ENCODE measurements at regions not wholly inside any gene's neighbourhood (a gene's known extent, or its start where the extent isn't known, plus 50 kb on each side); places are given as distances from the start of the nearest gene placed in this dataset.

- Histone ChIP-seq H3K4me3 (replicated peaks in 1 of 3; ENCODE audit: insufficient read depth in 1 of 3, low read depth in 1 of 3, low read length in 3 of 3) (no peak overlapping the region), H3K27ac (ENCODE audit: insufficient read depth, low read depth, low read length) (no peak overlapping the region), H4K20me1 (replicated peaks; ENCODE audit: control insufficient read depth, extremely low read depth, insufficient read depth, low read length) (no peaks in the 10 kb centered on the region), H3K4me1 (ENCODE audit: control insufficient read depth, extremely low read depth, insufficient read depth, low read length) (no peaks in the 10 kb centered on the region), H3K27me3 (ENCODE audit: control insufficient read depth in 2 of 2, insufficient read depth in 2 of 2, low read length in 2 of 2) (no peaks in the 10 kb centered on the region), H2AFZ (ENCODE audit: low read depth, low read length) (no peak overlapping the region), H3K79me2 (ENCODE audit: control insufficient read depth, insufficient read depth, low read length) (no peaks in the 10 kb centered on the region), H3K4me2 (ENCODE audit: insufficient read depth, low read length) (no peak overlapping the region), H3K36me3 (ENCODE audit: control insufficient read depth in 2 of 2, extremely low read depth in 1 of 2, insufficient read depth in 2 of 2, low read length in 2 of 2) (no peaks in the 10 kb centered on the region), H3K9me1 (replicated peaks; ENCODE audit: control insufficient read depth, extremely low read depth, insufficient read depth, low read length) (no peaks in the 10 kb centered on the region), H3K9ac (replicated peaks; ENCODE audit: extremely low read depth, insufficient read depth, low read length) (no peak overlapping the region), H3K9me3 (replicated peaks; ENCODE audit: control insufficient read depth, insufficient read depth, low read length) (no peaks in the 10 kb centered on the region)
- FAIRE-seq, result no peak
- no peak for DNase-seq (ENCODE audit: low read depth, low spot score)
- ChIA-PET POLR2A (no interaction called here), CTCF (no interaction called here)
- TF ChIP-seq GATA2 (IDR thresholded peaks at IDR 0.05; ENCODE audit: insufficient read depth, insufficient read length, low read depth, low read length) (no peak), JUN (IDR thresholded peaks at IDR 0.05; ENCODE audit: borderline replicate concordance, insufficient read depth, insufficient read length, low read depth) (no peak), POLR2AphosphoS5 (IDR thresholded peaks at IDR 0.05; ENCODE audit: insufficient read depth, low read depth, low read length) (no peak), FOS (IDR thresholded peaks at IDR 0.05; ENCODE audit: borderline replicate concordance, insufficient read depth, low read length) (no peak), EZH2 (IDR thresholded peaks at IDR 0.05; ENCODE audit: borderline replicate concordance, low read depth, low read length, severe bottlenecking) (no peak)
- intact Hi-C loops (cut with micrococcal nuclease), result no loop called here
- BruUV-seq (replicated peaks), result no TSS peak
- dilution Hi-C loops (cut with MboI; ENCODE audit: extremely low pct_ligation_motif_present, low sequenced_read_pairs), result no loop called here
These were observed 262.8 kb downstream of the RWDD3 start for GRCh38 chr1:95496773-95497172.

GRCh38 chr1:95497566-95497965, 263.6 kb downstream of the RWDD3 start:
- POLR2A ChIA-PET, result no interaction called here
- no TSS peak for BruUV-seq (replicated peaks)
- Histone ChIP-seq H3K27ac (ENCODE audit: insufficient read depth, low read depth, low read length) (no peak overlapping the region), H3K9me1 (replicated peaks; ENCODE audit: control insufficient read depth, extremely low read depth, insufficient read depth, low read length) (no peaks in the 10 kb centered on the region), H3K9ac (replicated peaks; ENCODE audit: extremely low read depth, insufficient read depth, low read length) (no peak overlapping the region), H2AFZ (ENCODE audit: low read depth, low read length) (no peak overlapping the region), H3K4me1 (ENCODE audit: control insufficient read depth, extremely low read depth, insufficient read depth, low read length) (no peaks in the 10 kb centered on the region), H3K27me3 (ENCODE audit: control insufficient read depth in 2 of 2, insufficient read depth in 2 of 2, low read length in 2 of 2) (no peaks in the 10 kb centered on the region), H3K4me3 (replicated peaks in 1 of 3; ENCODE audit: insufficient read depth in 1 of 3, low read depth in 1 of 3, low read length in 3 of 3) (no peak overlapping the region), H3K36me3 (ENCODE audit: control insufficient read depth in 2 of 2, extremely low read depth in 1 of 2, insufficient read depth in 2 of 2, low read length in 2 of 2) (no peaks in the 10 kb centered on the region), H4K20me1 (replicated peaks; ENCODE audit: control insufficient read depth, extremely low read depth, insufficient read depth, low read length) (no peaks in the 10 kb centered on the region), H3K9me3 (replicated peaks; ENCODE audit: control insufficient read depth, insufficient read depth, low read length) (no peaks in the 10 kb centered on the region), H3K4me2 (ENCODE audit: insufficient read depth, low read length) (no peak overlapping the region), H3K79me2 (ENCODE audit: control insufficient read depth, insufficient read depth, low read length) (no peaks in the 10 kb centered on the region)
- no peak for DNase-seq (ENCODE audit: low read depth, low spot score)
- no peak for FAIRE-seq
- CTCF ChIA-PET, result no interaction called here
- no peak for TF ChIP-seq EZH2 (IDR thresholded peaks at IDR 0.05; ENCODE audit: borderline replicate concordance, low read depth, low read length, severe bottlenecking)
- TF ChIP-seq POLR2A (IDR thresholded peaks at IDR 0.05; ENCODE audit: low read depth, low read length), result no peak
- no peak for TF ChIP-seq GATA2 (IDR thresholded peaks at IDR 0.05; ENCODE audit: insufficient read depth, insufficient read length, low read depth, low read length)
- no peak for TF ChIP-seq MAX (IDR thresholded peaks at IDR 0.05; ENCODE audit: insufficient read depth, insufficient read length)
- TF ChIP-seq POLR2AphosphoS5 (IDR thresholded peaks at IDR 0.05; ENCODE audit: insufficient read depth, low read depth, low read length), result no peak
- TF ChIP-seq JUN (IDR thresholded peaks at IDR 0.05; ENCODE audit: borderline replicate concordance, insufficient read depth, insufficient read length, low read depth), result no peak
- TF ChIP-seq MYC (IDR thresholded peaks at IDR 0.05; ENCODE audit: low read depth, low read length), result no peak
- TF ChIP-seq, protein P1, sequence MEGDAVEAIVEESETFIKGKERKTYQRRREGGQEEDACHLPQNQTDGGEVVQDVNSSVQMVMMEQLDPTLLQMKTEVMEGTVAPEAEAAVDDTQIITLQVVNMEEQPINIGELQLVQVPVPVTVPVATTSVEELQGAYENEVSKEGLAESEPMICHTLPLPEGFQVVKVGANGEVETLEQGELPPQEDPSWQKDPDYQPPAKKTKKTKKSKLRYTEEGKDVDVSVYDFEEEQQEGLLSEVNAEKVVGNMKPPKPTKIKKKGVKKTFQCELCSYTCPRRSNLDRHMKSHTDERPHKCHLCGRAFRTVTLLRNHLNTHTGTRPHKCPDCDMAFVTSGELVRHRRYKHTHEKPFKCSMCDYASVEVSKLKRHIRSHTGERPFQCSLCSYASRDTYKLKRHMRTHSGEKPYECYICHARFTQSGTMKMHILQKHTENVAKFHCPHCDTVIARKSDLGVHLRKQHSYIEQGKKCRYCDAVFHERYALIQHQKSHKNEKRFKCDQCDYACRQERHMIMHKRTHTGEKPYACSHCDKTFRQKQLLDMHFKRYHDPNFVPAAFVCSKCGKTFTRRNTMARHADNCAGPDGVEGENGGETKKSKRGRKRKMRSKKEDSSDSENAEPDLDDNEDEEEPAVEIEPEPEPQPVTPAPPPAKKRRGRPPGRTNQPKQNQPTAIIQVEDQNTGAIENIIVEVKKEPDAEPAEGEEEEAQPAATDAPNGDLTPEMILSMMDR (IDR thresholded peaks at IDR 0.05; ENCODE audit: extremely low read depth in 1 of 2, insufficient read depth in 1 of 2, low read depth in 1 of 2, low read length in 2 of 2), result no peak
- TF ChIP-seq FOS (IDR thresholded peaks at IDR 0.05; ENCODE audit: borderline replicate concordance, insufficient read depth, low read length), result no peak
- intact Hi-C loops (cut with micrococcal nuclease) (no loop called here), dilution Hi-C loops (cut with MboI; ENCODE audit: extremely low pct_ligation_motif_present, low sequenced_read_pairs) (no loop called here)

Data from endothelial cell of umbilical vein (primary cell).